ENCODE measurements at regions not wholly inside any gene's neighbourhood (a gene's known extent, or its start where the extent isn't known, plus 50 kb on each side); places are given as distances from the start of the nearest gene placed in this dataset.

DNA sequence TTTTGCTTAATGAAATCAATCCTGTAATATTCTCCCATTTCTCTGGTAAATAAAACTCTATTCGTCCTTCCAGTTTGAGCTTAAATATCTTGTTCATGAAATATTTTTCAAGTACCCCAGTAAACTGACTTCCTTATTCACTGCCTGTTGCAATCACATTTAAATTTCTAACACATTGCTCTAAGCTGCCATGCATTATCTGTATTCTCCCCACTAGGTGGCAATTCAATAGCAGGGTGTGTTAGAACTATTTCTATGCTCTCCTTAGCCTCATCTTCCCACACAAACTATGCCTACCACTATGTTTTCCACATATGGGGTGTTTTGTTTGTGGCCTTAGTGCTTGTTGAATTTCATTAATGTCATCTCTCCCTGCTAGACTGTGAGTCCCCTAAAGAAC lies 377.1 kb upstream of the HS3ST1 start:
- no peak for TF ChIP-seq EZH2 (IDR thresholded peaks at IDR 0.05; ENCODE audit: borderline replicate concordance, insufficient read depth, low read depth, low read length, poor library complexity, severe bottlenecking)
- TF ChIP-seq, protein P1, sequence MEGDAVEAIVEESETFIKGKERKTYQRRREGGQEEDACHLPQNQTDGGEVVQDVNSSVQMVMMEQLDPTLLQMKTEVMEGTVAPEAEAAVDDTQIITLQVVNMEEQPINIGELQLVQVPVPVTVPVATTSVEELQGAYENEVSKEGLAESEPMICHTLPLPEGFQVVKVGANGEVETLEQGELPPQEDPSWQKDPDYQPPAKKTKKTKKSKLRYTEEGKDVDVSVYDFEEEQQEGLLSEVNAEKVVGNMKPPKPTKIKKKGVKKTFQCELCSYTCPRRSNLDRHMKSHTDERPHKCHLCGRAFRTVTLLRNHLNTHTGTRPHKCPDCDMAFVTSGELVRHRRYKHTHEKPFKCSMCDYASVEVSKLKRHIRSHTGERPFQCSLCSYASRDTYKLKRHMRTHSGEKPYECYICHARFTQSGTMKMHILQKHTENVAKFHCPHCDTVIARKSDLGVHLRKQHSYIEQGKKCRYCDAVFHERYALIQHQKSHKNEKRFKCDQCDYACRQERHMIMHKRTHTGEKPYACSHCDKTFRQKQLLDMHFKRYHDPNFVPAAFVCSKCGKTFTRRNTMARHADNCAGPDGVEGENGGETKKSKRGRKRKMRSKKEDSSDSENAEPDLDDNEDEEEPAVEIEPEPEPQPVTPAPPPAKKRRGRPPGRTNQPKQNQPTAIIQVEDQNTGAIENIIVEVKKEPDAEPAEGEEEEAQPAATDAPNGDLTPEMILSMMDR (IDR thresholded peaks at IDR 0.05): peak; percentile 40
- ChIA-PET CTCF (no interaction called here), POLR2A (no interaction called here)
- no peak overlapping the region for H3K4me3 Mint-ChIP-seq
- Histone ChIP-seq H3K4me1 (ENCODE audit: control insufficient read depth in 2 of 2, insufficient read depth in 2 of 2, low read length in 2 of 2) (no peaks in the 10 kb centered on the region), H4K20me1 (ENCODE audit: control insufficient read depth, insufficient read depth, low read length, poor library complexity, severe bottlenecking) (no peaks in the 10 kb centered on the region), H2AFZ (ENCODE audit: insufficient read depth, low read depth, low read length, poor library complexity, severe bottlenecking) (no peak overlapping the region), H3K9ac (ENCODE audit: low read length) (no peak overlapping the region), H3K27ac (ENCODE audit: low read length in 2 of 2) (no peak overlapping the region), H3K36me3 (replicated peaks in 1 of 2; ENCODE audit: control extremely low read depth in 1 of 2, control insufficient read depth in 1 of 2, extremely low read depth in 1 of 2, insufficient read depth in 2 of 2, low read length in 1 of 2) (no peaks in the 10 kb centered on the region), H3K4me3 (ENCODE audit: control extremely low read depth in 1 of 5, extremely low read depth in 1 of 5, insufficient read depth in 1 of 5, low read depth in 2 of 5, low read length in 4 of 5) (no peak overlapping the region), H3K79me2 (ENCODE audit: control insufficient read depth, insufficient read depth, low read length) (no peaks in the 10 kb centered on the region), H3K4me2 (replicated peaks; ENCODE audit: low read depth, low read length, poor library complexity, severe bottlenecking) (no peak overlapping the region), H3K9me3 (ENCODE audit: control extremely low read depth in 1 of 3, control insufficient read depth in 2 of 3, insufficient read depth in 1 of 3, low read length in 2 of 3) (no peaks in the 10 kb centered on the region), H3K27me3 (replicated peaks in 1 of 4; ENCODE audit: control extremely low read depth in 1 of 4, control insufficient read depth in 3 of 4, insufficient read depth in 4 of 4, low read length in 3 of 4) (no peaks in the 10 kb centered on the region)
- no CpG with 5 or more reads among the region's 1 CpG for WGBS (ENCODE audit: insufficient coverage)
- no peak for ATAC-seq (ENCODE audit: low read depth)
- no peaks in the 10 kb centered on the region for H3K27me3 Mint-ChIP-seq
- H3K4me1 Mint-ChIP-seq: no peaks in the 10 kb centered on the region
- H3K27ac Mint-ChIP-seq: no peak overlapping the region
- DNase-seq: peak; percentile 4
- intact Hi-C loops (cut with micrococcal nuclease): no loop called here
- no peaks in the 10 kb centered on the region for H3K9me3 Mint-ChIP-seq (ENCODE audit: insufficient read depth)

DNA sequence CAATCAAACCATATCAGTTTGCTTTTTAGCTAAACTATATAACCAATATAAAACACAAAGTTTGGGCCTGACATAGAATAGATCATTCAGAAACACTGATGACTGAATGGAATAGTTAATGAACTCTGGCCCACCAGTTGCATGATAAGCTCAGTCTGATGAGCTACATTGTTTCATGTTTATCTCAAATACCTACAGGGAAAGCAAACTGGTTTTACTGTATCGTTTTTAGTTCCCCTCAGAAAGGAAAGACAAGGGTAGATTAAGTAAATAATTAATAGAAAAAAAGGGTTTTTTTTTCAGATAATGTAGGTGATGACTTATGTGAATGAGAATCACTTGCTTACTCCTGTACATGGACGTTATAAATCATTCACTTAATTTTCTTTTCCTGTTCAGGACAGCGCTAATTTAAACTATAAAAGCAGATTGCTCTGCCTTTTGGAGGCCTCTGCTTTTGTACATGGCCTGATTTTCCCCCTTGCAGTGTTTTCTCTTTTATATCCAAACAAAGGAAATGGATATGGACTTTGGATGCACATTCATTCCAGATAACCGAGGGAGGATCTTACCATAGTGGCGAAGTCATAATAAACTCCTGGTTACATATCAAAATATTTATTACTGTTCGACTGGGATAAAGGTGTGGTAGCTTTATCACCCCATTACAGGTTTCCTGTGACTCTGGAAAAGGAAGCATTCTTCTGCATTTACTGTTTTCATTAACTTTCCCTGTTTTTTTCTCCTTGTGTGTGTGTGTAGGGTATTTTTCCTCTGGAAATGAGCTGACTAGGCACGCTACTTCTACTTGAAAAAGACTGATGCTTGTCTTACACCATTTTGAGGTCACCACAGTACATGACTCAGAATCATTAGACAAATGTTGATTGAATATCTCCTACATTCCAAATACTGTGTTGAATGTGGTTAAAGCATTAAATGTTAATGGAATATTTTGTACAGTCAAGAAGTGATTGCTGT lies 373.1 kb upstream of the HS3ST1 start:
- Histone ChIP-seq H3K4me3 (ENCODE audit: control extremely low read depth in 1 of 5, extremely low read depth in 1 of 5, insufficient read depth in 1 of 5, low read depth in 2 of 5, low read length in 4 of 5) (no peak overlapping the region), H3K27me3 (replicated peaks in 1 of 4; ENCODE audit: control extremely low read depth in 1 of 4, control insufficient read depth in 3 of 4, insufficient read depth in 4 of 4, low read length in 3 of 4) (no peaks in the 10 kb centered on the region), H3K9ac (ENCODE audit: low read length) (no peak overlapping the region), H3K4me2 (replicated peaks; ENCODE audit: low read depth, low read length, poor library complexity, severe bottlenecking) (no peak overlapping the region), H3K9me3 (ENCODE audit: control extremely low read depth in 1 of 3, control insufficient read depth in 2 of 3, insufficient read depth in 1 of 3, low read length in 2 of 3) (no peaks in the 10 kb centered on the region), H3K79me2 (ENCODE audit: control insufficient read depth, insufficient read depth, low read length) (no peaks in the 10 kb centered on the region), H4K20me1 (ENCODE audit: control insufficient read depth, insufficient read depth, low read length, poor library complexity, severe bottlenecking) (no peaks in the 10 kb centered on the region), H3K36me3 (replicated peaks in 1 of 2; ENCODE audit: control extremely low read depth in 1 of 2, control insufficient read depth in 1 of 2, extremely low read depth in 1 of 2, insufficient read depth in 2 of 2, low read length in 1 of 2) (no peaks in the 10 kb centered on the region), H2AFZ (ENCODE audit: insufficient read depth, low read depth, low read length, poor library complexity, severe bottlenecking) (no peak overlapping the region), H3K4me1 (ENCODE audit: control insufficient read depth in 2 of 2, insufficient read depth in 2 of 2, low read length in 2 of 2) (no peaks in the 10 kb centered on the region), H3K27ac (ENCODE audit: low read length in 2 of 2) (no peak overlapping the region)
- no peak overlapping the region for H3K27ac Mint-ChIP-seq
- WGBS (ENCODE audit: insufficient coverage): 40% methylated on average over 1 of the region's 7 CpGs
- ATAC-seq (ENCODE audit: low read depth) (no peak), DNase-seq (no peak)
- intact Hi-C loops (cut with micrococcal nuclease): no loop called here
- POLR2A ChIA-PET: no interaction called here
- TF ChIP-seq, protein P1 (IDR thresholded peaks at IDR 0.05): no peak
- no peak for TF ChIP-seq EZH2 (IDR thresholded peaks at IDR 0.05; ENCODE audit: borderline replicate concordance, insufficient read depth, low read depth, low read length, poor library complexity, severe bottlenecking)
- no peaks in the 10 kb centered on the region for H3K4me1 Mint-ChIP-seq
- no peaks in the 10 kb centered on the region for H3K27me3 Mint-ChIP-seq
- H3K9me3 Mint-ChIP-seq (ENCODE audit: insufficient read depth): no peaks in the 10 kb centered on the region
- CTCF ChIA-PET: no interaction called here
- H3K4me3 Mint-ChIP-seq: no peak overlapping the region

Measured in B cell (primary cell).